HG03196 (cell line): ENCODE measurements at regions not wholly inside any gene's neighbourhood (a gene's known extent, or its start where the extent isn't known, plus 50 kb on each side); places are given as distances from the start of the nearest gene placed in this dataset.

ENCODE experiments used
- ATAC-seq: cut with Tn5 transposase; IDR thresholded peaks from one replicate; pipeline ENCODE4 v1.9.1; 2021; ENCODE audit not compliant: unreplicated experiment

GRCh38 chr3:18008706-18009368 is 266.4 kb upstream of the TBC1D5 start:
- ATAC-seq: no peak

GRCh38 chr3:18007980-18008379 is 265.5 kb upstream of the TBC1D5 start:
- ATAC-seq: no peak

- ATAC-seq: no peak
Observed at GRCh38 chr3:17995769-17996168, 253.3 kb upstream of the TBC1D5 start.

GRCh38 chr3:17994167-17994566 is 251.7 kb upstream of the TBC1D5 start:
- no peak for ATAC-seq

- no peak for ATAC-seq
Observed at GRCh38 chr3:17990390-17990789, 248.0 kb upstream of the TBC1D5 start.

GRCh38 chr3:17986348-17986816 is 244.0 kb upstream of the TBC1D5 start:
- ATAC-seq: no peak

GRCh38 chr3:17985658-17986347 is 243.4 kb upstream of the TBC1D5 start:
- ATAC-seq: no peak

GRCh38 chr3:17983106-17983505 is 240.7 kb upstream of the TBC1D5 start:
- no peak for ATAC-seq

- ATAC-seq: no peak
Observed at GRCh38 chr3:17982211-17982880, 239.9 kb upstream of the TBC1D5 start.

GRCh38 chr3:17980863-17981262 is 238.4 kb upstream of the TBC1D5 start:
- no peak for ATAC-seq

GRCh38 chr3:17979911-17980310 is 237.5 kb upstream of the TBC1D5 start:
- ATAC-seq: no peak

GRCh38 chr3:17979252-17979651 is 236.8 kb upstream of the TBC1D5 start:
- no peak for ATAC-seq

- ATAC-seq: no peak
Observed at GRCh38 chr3:17974206-17974841, 231.9 kb upstream of the TBC1D5 start.

- no peak for ATAC-seq
Observed at GRCh38 chr3:17972959-17973906, 230.8 kb upstream of the TBC1D5 start.

GRCh38 chr3:17972476-17972875 is 230.0 kb upstream of the TBC1D5 start:
- no peak for ATAC-seq

- ATAC-seq: no peak
Observed at GRCh38 chr3:17972030-17972429, 229.6 kb upstream of the TBC1D5 start.

- no peak for ATAC-seq
Observed at GRCh38 chr3:17969985-17970568, 227.6 kb upstream of the TBC1D5 start.

- no peak for ATAC-seq
Observed at GRCh38 chr3:17969244-17969643, 226.8 kb upstream of the TBC1D5 start.

- ATAC-seq: no peak
Observed at GRCh38 chr3:17967953-17968607, 225.6 kb upstream of the TBC1D5 start.

- ATAC-seq: no peak
Observed at GRCh38 chr3:17967111-17967510, 224.7 kb upstream of the TBC1D5 start.
